ENCODE measurements at regions not wholly inside any gene's neighbourhood (a gene's known extent, or its start where the extent isn't known, plus 50 kb on each side); places are given as distances from the start of the nearest gene placed in this dataset.

DNA sequence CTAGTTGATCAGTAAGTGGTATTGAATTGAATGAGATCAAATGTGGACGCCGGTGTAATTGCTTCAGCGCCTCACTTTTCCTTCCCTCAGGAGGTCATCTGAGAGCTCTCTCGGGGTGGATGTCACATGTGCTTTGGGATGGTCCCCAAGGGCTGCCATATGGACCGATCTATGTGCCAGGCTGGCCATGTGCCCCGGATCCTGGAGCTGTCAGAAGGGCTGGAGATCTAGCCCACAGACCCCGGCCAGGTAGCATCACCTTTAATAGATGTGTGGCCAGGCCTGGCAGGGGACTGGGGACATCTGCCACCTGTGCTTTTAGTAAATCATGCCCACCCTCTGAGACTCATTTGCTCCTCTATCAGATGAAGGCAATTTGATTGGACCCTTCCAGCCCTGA lies 95.3 kb upstream of the CRHR1 start:
- DNase-seq = peak in 1 of 2 experiments; percentile 17

DNA sequence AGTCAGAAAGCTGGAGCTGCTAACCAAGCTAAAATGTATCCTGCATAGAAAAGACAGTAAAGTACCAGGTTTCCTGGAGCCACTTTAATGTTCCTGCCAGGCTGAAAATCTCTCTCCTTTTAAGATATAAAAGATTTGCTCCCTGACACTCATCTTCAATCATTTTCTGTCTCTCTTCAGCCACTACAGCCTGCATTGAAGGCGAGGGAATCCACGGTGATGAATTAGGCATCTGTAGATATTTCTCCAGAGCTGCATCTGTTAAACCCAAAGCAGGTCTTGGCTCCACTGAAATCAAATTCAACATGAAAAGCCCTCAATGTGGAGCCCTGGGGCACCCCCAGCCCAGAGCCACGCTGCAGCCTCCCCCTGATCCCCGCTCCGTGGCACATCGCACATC lies 94.7 kb upstream of the CRHR1 start:
- no peak for DNase-seq

DNA sequence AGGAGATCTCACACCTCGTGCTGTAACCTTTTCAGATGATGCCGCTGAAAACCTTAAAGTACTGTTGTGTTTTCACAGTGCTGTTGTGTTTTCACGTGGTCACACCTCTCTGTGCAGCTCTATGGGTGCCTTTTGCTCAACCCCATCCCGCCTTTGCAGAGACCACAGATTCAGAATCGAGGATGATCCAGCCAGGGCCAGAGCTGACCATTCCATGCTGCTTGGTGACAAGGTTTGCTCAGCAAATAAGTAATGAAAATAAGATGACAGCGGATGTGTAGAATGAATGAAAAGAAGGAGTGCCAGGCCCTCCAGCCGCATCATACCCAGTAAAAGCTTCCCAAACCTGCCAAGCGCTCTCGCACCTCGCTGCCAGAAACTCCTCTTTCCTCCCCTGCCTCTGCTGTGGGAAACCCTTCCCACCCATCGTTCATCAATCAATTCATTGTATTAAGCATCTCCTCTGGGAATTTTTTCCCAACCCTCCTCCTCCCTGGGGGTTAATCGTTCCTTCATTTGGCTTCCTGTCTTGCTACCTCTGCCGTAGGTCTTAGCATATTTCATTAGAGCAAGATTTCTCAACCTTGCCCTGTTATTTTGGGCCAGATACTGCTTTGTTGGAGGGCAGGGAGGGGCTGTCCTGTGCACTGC lies 93.4 kb upstream of the CRHR1 start:
- DNase-seq = no peak

DNA sequence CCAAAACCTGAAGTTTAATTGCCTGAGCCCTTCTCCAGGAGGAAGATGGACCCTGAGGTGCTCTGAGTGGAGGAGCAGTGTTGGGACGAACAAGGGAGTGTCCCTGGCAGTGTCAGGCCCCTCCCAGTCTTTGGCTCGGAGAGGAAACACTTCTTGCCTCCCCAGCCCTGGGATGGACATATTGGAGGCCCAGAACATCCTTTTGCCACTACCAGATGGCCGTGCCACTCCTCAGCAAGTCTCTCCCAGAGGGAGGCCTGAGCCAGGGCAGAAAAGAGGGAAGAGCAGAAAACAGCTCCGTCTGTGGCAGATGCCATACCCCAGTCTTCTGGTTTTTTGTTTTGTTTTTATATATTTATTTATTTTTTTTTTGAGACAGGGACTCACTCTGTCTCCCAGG lies 91.5 kb upstream of the CRHR1 start:
- DNase-seq = peak; percentile 40 to 75

DNA sequence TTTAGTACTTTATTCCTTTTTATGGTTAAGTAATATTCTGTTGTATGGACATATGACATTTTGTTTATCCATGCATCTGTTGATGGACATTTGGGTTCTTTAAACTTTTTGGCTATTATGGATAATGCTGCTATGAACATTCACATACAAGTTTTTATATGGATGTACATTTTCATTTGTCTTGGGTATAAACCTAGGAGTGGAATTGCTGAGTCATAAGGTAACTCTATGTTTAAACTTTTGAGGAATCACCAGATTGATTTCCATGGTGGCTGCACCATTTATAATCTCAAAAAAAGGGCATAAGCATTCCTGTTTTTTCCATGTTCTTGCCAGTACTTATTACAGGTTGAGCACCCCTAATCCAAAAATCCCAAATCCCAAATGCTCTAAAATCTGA lies 90.3 kb upstream of the CRHR1 start:
- DNase-seq = no peak

DNA sequence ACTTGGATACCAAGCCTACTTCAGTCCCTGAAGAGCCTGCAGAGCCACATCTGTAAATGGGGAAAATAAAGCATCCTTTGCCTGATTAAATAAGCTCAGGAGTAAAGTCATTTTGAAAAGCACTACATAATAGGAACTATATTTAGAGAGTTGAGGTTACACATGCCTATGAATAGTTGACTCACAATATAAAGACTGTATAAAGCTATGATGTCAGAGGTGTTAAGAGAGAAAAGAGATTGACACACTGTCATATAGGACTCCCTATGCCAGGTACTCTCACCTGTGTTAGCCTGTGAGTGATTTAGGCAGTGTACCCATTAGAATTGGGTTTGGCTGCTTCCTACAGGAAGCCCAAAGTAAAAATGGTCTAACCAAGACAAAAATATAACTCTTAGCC lies 87.7 kb upstream of the CRHR1 start:
- no peak for DNase-seq

DNA sequence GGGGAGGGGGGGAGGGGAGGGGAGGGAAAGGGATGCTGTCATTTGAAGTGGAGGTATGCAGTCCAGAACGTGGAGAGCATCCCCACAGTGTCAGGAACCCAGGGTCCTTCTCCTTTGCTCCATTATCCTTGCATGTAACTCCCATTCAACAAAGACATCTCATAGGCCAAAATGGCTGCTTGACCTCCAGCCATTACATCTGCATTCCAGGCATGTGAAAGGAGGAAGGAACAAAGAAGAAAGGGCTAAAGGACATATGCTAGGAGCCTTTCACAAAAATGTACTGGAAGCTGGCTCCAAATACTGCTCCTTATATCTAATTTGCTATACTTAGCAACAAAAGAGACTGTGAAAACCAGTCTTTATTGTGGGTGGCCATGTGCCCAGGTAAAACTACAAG lies 87.0 kb upstream of the CRHR1 start:
- no peak for DNase-seq

DNA sequence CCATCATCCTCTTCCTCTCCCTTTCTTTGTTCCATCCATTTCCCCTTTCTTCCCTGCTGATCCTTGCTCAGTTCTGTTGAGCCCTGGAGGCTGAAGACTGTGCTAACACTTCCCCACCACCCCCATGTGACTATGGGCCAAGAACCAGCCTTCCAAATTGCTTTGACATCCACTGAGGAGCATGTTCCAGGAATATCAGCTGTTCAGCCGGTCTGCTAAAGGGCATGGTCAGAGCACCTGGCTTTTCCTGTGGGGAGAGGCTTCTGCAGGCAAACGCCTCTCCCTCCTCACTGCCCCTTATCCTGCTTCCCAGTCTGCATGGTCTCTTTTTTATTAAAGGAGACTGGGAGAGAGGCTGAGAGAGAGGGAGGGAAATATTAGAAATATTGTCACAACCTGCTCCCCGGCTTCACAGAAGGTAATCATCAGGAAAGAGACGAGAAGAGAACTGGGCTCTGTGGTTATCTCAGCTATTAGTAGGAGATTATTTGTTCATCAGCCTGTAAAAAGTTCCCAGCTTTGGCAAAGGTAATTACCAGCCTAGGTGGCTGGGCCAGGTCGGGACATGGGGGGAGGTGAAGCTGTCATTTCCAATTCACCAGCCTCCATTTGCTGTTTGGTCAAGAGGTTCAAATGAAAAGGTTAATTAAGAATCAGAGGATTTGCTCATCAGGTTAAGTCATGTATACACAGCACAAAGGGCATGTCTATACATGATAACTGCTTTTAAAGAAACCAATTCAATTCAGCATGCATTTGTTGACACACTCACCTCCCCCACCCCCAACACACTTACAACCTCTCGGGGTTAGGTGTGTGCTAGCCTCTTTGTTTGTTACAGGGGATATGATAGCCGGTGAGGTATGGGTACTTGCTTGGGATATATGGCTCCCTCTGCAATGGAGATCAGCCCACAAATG lies 83.7 kb upstream of the CRHR1 start:
- peak; percentile 56 to 58 for DNase-seq

DNA sequence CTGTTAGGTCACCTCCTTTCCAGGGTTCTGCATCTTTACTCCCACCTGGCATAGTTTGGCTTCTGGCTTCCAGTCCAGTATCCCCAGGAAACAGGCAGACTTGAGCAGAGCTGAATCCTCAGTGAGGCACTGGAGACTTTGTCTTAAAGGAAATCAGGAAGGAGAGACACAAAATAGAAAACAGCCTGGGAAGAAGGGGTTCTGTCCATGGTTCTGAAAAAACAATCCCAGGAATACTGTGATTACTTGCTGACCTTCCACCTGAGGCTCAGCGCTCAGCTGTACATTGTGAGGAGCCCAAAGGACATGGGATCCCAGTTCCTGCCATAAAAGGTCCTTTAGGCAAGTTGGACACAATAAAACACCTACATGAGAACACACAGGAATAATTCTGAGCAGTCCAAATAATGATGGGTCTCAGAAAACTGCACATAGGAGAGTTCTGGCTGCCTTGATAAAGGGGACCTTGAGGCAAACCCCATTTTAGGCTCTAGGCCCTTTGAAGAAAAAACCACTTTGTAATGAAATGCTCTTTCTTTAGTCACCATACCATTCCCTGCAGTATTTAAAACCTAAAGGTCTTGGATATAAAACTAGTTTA lies 81.4 kb upstream of the CRHR1 start:
- no peak for DNase-seq

DNA sequence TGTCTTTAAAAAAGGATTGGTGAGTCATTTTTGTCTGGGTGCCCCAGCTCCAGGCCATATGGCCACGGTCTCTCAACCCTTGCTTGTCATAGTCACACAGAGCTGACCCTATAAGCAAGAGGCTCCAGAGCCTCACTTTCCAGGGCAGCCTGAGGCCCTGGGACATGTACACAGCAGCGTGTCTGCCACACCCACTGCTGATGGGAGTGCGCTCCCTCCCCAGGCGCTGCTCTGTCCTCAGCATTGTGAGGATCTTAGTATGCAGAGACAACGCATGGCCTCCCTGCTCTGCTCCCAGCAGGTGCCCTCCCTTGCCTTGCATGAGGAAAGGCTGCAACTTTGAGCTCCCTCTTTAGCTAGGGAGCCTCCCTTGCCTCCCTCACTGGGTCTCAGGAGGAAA lies 80.8 kb upstream of the CRHR1 start:
- DNase-seq = no peak

DNA sequence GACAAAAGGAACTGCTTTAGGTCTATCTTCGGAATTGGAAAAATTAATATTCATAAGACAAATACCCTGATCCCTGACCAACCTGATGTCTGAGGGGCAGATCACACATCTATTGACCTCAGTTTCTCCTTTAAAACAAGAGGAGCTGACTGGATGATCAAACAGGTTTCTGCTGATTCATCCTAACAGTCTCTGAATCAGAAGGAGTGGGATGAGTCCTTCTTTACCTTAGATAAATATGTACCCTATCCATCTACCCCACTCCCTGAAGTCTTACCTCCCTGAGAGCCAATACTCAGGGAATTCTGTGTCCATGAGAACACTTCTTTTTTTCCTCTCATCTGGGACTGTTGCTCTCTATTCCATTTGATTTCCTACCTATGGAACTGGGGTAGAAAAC lies 80.3 kb upstream of the CRHR1 start:
- DNase-seq = no peak

DNA sequence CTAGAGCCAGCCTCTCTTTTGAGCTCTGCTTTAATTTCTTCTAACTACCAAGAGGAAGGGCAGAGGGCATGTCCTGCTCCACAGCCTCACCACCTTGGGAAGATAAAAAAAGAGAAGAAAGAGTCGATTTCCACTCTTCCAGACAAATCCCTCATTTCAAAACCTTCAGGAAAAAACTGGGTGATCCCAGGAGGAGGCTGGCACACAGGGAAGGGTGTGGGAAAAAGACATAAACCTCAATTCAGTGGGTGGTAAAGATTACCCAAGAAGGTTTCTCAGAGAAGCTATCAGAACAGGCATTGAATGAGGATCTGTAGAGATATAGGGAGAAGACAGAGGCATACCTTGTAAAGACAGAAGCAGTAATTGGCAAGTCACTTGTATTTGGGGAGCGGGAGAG lies 79.9 kb upstream of the CRHR1 start:
- DNase-seq = no peak

DNA sequence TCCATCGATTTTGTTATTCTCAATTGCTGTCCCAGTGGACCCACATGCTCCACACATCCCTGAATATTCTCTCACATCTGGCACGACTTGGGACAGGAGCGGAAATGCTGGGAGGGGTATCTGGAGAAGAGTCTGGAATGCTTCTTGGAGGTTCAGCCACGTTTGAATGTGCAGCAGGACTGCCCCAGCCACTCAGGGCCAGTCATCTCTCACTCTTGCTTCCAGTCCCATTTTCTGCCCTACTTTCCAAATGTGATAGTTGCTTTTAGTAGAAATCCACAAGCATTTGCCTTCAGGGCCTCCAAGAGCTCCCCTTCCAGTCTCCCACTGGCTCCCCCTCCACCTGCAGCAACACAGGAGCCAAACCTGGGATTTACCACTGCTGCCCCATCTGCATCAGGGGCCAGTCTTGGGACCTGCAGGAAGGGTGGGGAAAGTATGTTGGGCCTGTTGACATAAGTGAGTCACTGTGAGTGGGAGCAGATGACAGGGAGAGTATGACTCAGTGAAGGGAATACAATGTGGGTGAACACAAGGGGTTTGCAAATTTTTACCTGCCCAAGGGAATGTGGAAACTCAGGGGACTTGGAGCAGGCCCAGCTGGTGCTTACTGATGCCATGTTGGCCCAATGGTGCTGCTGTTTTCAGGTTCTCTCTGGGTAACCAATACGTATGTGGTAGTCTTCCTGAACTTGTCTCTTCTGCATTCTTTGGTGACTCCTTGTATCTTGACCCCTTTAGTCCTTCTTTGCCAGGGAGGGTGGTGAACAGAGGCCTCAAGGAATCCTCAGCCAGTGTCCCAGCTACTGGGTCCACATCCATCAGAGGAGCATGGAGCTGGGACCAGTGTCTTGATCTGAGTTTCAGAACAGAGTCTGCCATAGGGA lies 78.8 kb upstream of the CRHR1 start:
- no peak for DNase-seq

DNA sequence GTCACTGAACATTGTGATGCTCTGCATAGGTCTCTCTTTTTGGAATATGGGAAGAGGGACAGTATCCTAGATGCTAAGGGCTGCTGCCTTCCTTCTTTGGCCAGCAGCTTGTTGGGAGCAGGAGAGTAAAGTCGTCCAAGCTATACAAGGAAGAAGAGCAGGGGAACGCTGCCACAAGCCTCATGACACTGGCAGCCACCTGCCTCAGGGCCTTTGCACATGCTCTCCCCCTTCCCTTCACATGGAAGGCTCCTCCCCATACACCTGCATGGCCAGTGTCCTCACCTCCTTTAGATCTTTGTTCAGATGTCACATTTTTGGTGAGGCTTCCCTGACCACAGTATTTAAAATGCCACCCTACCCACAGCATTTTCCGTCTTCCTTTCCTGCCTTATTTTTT lies 78.1 kb upstream of the CRHR1 start:
- DNase-seq = no peak

DNA sequence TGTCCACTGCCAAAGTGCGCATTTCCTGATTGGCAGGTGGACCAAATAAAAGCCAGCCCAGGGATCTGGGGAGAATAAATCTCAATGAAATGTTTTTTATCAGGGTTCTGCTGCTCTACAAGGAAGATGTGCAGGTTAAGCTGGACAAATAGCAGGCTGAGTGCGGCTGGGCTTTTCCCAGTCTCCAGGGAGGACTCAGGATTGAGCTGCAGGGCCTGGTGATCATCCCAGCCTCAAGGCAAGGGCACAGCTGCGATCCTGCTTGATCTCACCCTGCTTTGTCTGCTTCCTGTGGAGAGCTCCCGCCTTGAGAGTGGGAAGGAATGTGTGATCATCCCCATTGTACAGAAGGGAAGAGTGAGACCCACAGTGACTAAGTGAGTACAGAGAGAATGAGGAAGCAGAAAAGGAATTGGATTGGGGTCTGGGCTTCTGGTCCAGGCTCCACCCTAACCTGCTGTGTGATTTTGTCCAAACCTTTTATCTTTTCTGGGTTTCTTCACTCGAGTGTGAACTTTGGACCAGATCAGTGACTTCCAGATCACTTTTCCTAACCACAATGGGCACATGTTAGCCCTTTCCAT lies 75.3 kb upstream of the CRHR1 start:
- no peak for DNase-seq

DNA sequence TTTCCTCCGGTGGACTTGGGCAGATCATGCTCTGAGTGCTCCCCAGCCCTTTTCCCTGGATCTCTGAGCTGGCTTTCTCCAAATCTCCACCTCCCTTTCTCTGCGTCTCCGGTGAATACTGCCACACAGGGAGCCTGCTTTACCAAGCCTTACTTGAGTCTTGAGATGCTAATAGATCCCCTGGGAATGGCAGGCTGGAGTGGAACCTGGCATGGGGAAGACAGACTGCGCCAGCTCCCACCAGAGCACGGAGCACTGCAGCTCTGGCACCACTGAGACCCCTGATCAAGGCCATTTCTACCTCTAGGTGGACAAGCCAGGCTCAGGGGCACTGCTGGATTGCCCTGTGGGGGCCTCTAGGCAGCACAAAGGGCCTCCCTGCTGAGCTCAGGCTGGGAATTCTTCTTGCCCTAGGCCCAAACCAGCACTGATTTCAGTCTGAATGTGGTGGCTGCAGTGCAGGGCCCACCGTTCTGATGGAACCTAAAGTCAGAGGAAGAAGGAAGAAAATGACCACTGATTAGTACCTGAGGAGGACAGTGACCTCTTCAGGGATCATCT lies 74.3 kb upstream of the CRHR1 start:
- no peak for DNase-seq

DNA sequence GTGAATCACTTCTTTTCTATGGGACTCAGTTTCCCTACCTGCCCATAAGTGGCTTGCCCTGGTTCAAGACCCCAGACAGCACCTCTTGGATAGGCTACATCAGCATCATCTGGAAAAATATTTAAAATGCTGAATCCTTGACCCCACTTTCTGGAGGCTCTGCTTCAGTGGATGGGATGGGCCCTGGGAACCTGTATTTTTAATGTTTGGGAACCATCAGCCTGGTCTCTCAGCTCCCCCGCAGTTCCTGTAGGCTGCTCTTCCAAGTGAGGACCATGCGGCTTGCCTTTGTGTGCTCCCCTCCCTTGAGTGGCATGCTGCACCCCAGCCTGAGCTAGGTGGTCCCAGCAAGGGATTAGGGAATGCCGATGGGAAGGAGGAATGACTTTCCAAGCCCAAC lies 68.3 kb upstream of the CRHR1 start:
- no peak for DNase-seq

DNA sequence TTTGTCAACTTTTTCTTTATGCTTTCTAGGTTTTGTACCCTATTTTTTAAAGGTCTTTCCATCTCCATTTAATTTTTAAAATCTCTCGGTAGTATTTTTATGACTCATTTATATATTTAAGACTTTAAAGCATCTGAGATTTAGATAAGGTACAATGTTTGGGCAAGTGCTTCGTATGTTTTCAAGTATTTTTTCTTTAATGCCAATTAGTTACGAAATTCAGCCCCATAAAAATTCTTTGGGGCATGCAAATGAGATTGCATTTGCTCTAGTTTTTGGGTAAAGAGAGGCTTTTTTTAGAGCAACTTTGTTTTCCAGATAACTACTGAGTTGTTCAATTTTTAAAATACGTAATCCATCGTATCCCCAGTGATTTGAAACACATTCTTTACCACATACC lies 65.3 kb upstream of the CRHR1 start:
- DNase-seq = no peak

DNA sequence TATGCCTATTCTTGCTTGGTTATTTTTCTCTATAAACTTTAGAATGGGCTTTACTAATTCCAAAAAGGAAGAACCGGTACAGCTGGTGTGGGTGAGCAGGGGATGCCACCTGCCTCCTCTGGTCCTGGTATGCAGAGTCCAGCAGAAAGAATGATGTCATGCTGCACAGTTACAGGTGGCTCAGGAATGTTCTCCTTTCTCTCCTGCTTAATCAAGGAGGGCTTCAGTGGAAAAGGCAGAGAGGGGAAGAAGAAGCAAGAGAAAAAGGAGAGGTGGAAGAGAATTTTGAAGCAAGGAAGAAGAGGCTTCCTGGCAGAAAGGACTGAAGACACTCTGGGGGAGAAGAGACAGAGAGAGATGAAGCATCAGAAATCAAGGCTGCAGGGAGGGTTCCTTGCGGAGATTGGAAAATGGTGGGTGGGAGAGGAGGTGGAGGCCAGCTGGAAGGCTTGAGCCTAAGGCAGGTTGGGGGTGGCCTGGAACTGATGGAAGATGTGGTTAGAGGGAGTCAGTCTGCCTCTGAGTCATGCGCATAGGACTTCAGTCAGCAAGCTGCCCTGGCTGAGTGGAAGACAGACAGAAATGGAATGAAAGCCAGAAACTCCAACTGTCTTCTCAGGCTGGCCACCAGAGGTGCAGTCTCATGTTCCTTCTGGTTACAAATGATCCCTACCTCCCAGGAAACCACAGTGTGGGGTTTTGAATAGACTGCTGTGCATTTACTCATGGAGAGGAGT lies 64.6 kb upstream of the CRHR1 start:
- peak in 1 of 2 experiments; percentile 37 for DNase-seq

DNA sequence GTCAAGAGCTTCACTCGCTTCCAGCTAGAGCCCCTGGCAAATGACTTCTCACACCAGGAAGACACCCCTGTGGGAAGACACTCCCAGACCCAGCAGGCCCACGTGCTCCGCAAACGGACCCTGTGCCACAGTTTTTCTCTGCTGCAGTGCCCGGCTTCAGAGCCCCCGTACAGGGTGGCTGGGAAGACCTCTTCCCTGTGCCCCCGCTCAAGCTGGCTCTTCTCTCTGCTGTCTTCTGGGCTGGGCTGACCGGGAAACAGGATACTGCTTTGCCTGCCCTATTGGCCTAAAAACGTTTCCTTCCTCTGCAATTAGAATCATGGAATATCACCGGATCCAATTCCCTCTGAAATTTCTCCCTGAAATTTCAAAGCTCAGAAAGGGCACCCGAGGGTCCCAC lies 63.7 kb upstream of the CRHR1 start:
- no peak for DNase-seq

DNA sequence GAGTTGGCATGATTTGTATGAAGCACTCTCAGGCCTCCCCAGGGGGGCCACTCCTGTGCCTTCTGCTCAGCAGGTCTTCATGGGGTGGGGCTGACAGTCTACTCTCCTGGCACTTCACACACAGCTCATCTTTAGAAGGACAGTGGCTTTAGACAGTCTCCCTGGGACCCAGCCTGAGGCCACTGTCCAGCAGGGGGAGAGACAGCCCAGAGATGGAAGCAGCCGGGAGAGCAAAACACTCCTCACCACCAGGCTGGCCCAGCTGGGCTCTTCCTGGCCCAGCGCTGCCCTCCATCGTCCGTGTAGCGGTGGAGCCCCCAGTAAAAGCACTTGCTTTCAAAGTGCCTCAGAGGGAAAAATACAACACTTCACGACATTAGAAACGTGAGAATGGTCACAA lies 62.0 kb upstream of the CRHR1 start:
- no peak for DNase-seq
